Neuronal stem cell (in vitro differentiated cells): ENCODE measurements at regions not wholly inside any gene's neighbourhood (a gene's known extent, or its start where the extent isn't known, plus 50 kb on each side); places are given as distances from the start of the nearest gene placed in this dataset.

ENCODE experiments used
- DNase-seq: peaks from one replicate; pipeline ENCODE4 v3.0.0-alpha.2; 2013; ENCODE audit warnings: low spot score
- H2AFZ ChIP-seq: one replicate; pipeline ENCODE4 v1.6.1; 2013; ENCODE audit warnings: mild to moderate bottlenecking, low read length, inconsistent platforms
- H2AK5ac ChIP-seq: 2 replicates; pipeline ENCODE4 v1.6.1; 2013; ENCODE audit warnings: low read depth, mild to moderate bottlenecking, inconsistent platforms, low read length, moderate library complexity, mixed read lengths
- H2BK120ac ChIP-seq: 2 replicates; pipeline ENCODE4 v1.6.1; 2013; ENCODE audit warnings: low read depth, mild to moderate bottlenecking, inconsistent platforms, low read length, moderate library complexity, mixed read lengths
- H2BK12ac ChIP-seq: one replicate; pipeline ENCODE4 v1.6.1; 2013; ENCODE audit warnings: low read length, inconsistent platforms
- H2BK15ac ChIP-seq: 2 replicates; pipeline ENCODE4 v1.6.1; 2013; ENCODE audit warnings: mild to moderate bottlenecking, low read length, inconsistent platforms, mixed read lengths
- H2BK5ac ChIP-seq: one replicate; pipeline ENCODE4 v1.6.1; 2013; ENCODE audit warnings: inconsistent platforms, mild to moderate bottlenecking, low read length, moderate library complexity
- H3K14ac ChIP-seq: one replicate; pipeline ENCODE4 v1.6.1; 2013; ENCODE audit warnings: low read length, inconsistent platforms
- H3K18ac ChIP-seq: 2 replicates; pipeline ENCODE4 v1.6.1; 2013; ENCODE audit warnings: low read length, inconsistent platforms
- H3K23ac ChIP-seq: 2 replicates; pipeline ENCODE4 v1.6.1; 2013; ENCODE audit warnings: low read depth, mild to moderate bottlenecking, mixed read lengths, low read length, inconsistent platforms; ENCODE audit not compliant: poor library complexity
- H3K27ac ChIP-seq: replicated peaks from 3 replicates; pipeline ENCODE4 v1.5.1; 2013; ENCODE audit warnings: low read length, inconsistent platforms
- H3K27me3 ChIP-seq, 3 experiments: 2 replicates each; pipeline ENCODE4 v1.6.1; 2013; ENCODE audit warnings: low read length in 3 of 3, mild to moderate bottlenecking in 2 of 3, inconsistent platforms in 1 of 3, low read depth in 1 of 3, mixed read lengths in 1 of 3, moderate library complexity in 1 of 3; ENCODE audit not compliant: control insufficient read depth in 3 of 3, insufficient read depth in 3 of 3
- H3K36me3 ChIP-seq, 2 donors: replicated peaks in 1 of 2; 2 replicates each; pipeline ENCODE4 v1.6.1; 2013; ENCODE audit warnings: low read length in 2 of 2; ENCODE audit not compliant: control insufficient read depth in 2 of 2, insufficient read depth in 2 of 2
- H3K4ac ChIP-seq: 2 replicates; pipeline ENCODE4 v1.6.1; 2013; ENCODE audit warnings: inconsistent platforms, mild to moderate bottlenecking, low read length, moderate library complexity
- H3K4me1 ChIP-seq, 2 donors: 1 replicate in 1 of 2; 2 replicates in 1 of 2; pipeline ENCODE4 v1.6.1; 2013; ENCODE audit warnings: low read length in 2 of 2, low read depth in 1 of 2; ENCODE audit not compliant: control insufficient read depth in 2 of 2, insufficient read depth in 1 of 2
- H3K4me2 ChIP-seq: one replicate; pipeline ENCODE4 v1.6.1; 2013; ENCODE audit warnings: mild to moderate bottlenecking, low read length, inconsistent platforms; ENCODE audit not compliant: insufficient read depth, poor library complexity, severe bottlenecking
- H3K4me3 ChIP-seq, 2 donors: 2 replicates each; pipeline ENCODE4 v1.5.1; 2013; ENCODE audit warnings: low read length in 2 of 2, mild to moderate bottlenecking in 2 of 2, inconsistent platforms in 1 of 2, moderate library complexity in 1 of 2
- H3K79me1 ChIP-seq: one replicate; pipeline ENCODE4 v1.6.1; 2013; ENCODE audit warnings: low read depth, mild to moderate bottlenecking, inconsistent platforms, low read length, moderate library complexity
- H3K9ac ChIP-seq: one replicate; pipeline ENCODE4 v1.6.1; 2013; ENCODE audit warnings: mild to moderate bottlenecking, low read depth, low read length, inconsistent platforms; ENCODE audit not compliant: poor library complexity
- H3K9me3 ChIP-seq, 2 donors: replicated peaks in 1 of 2; 2 replicates each; pipeline versions ENCODE3 to v1.6.1; 2013; ENCODE audit warnings: low read length in 2 of 2, mild to moderate bottlenecking in 2 of 2, inconsistent platforms in 1 of 2, low read depth in 1 of 2, mixed read lengths in 1 of 2, moderate library complexity in 1 of 2; ENCODE audit not compliant: control insufficient read depth in 2 of 2, insufficient read depth in 1 of 2
- H4K8ac ChIP-seq: one replicate; pipeline ENCODE4 v1.6.1; 2013; ENCODE audit warnings: low read depth, mild to moderate bottlenecking, inconsistent platforms, low read length, moderate library complexity
- H4K91ac ChIP-seq: one replicate; pipeline ENCODE4 v1.6.1; 2013; ENCODE audit warnings: low read length, low read depth, mild to moderate bottlenecking, inconsistent platforms; ENCODE audit not compliant: poor library complexity
- WGBS, 2 donors: extraction: QIAGEN DNeasy Blood & Tissue Kit; methylation state at CpG; one replicate each; pipeline ENCODE4 v1.1.7; 2013; ENCODE audit warnings: missing lambda C conversion rate in 2 of 2, mixed read lengths in 1 of 2; ENCODE audit not compliant: insufficient read length in 2 of 2, insufficient replicate concordance in 1 of 2; ENCODE audit errors: extremely low coverage in 2 of 2; 5-methylcytosine and 5-hydroxymethylcytosine counted together

- Histone ChIP-seq H2AK5ac (no peak overlapping the region), H3K79me1 (no peaks in the 10 kb centered on the region), H3K9me3 (no peaks in the 10 kb centered on the region), H3K4me1 (no peaks in the 10 kb centered on the region), H2BK15ac (no peak overlapping the region), H4K8ac (no peak overlapping the region), H3K23ac (no peak overlapping the region), H3K27me3 (peaks cover 0 to 13% (median 0%) of the 10 kb centered on the region in 3 experiments), H3K14ac (peak overlapping the region; percentile 90), H2BK5ac (no peak overlapping the region), H2BK12ac (no peak overlapping the region), H3K4ac (no peak overlapping the region), H3K9ac (no peak overlapping the region), H4K91ac (no peak overlapping the region), H2BK120ac (no peak overlapping the region), H2AFZ (no peak overlapping the region), H3K18ac (no peak overlapping the region), H3K27ac (no peak overlapping the region), H3K4me2 (no peak overlapping the region), H3K4me3 (no peak overlapping the region), H3K36me3 (no peaks in the 10 kb centered on the region)
- no peak for DNase-seq
- no CpG with 5 or more reads among the region's 4 CpGs for WGBS, 2 donors
These were observed 69.8 kb upstream of the RUNX3 start for GRCh38 chr1:24999906-25000305.

DNA sequence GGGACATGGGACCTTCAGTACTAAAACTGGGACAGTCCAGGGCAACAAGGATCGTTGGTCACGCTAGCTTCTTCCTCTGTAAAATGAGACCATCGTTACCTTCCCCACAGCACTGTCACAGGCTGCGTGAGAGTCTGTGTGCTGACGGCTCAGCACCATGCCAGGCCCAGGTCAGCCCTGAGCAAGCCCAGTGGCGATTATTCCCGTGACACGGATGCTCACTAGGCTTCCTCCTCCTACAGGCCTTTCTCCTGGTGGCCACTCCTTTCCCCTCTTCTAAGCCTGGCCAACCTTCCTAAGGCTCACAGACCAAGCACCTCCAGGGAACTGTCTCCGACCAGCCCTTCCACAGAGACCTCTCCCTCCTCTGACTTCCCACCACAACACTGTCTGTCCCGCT is 69.3 kb upstream of the RUNX3 start:
- H4K91ac ChIP-seq = no peak overlapping the region
- H2BK12ac ChIP-seq = no peak overlapping the region
- H2BK5ac ChIP-seq = no peak overlapping the region
- no peak for DNase-seq
- no peak overlapping the region for H3K9ac ChIP-seq
- H2AFZ ChIP-seq = no peak overlapping the region
- peak overlapping the region; percentile 25 for H3K14ac ChIP-seq
- no peaks in the 10 kb centered on the region for H3K79me1 ChIP-seq
- no peak overlapping the region for H3K4me2 ChIP-seq
- no peak overlapping the region for H3K4me3 ChIP-seq
- no peak overlapping the region for H3K23ac ChIP-seq
- no CpG with 5 or more reads among the region's 10 CpGs for WGBS, 2 donors
- H3K27me3 ChIP-seq = peaks cover 0 to 8% (median 0%) of the 10 kb centered on the region in 3 experiments
- H3K27ac ChIP-seq = no peak overlapping the region
- no peaks in the 10 kb centered on the region for H3K4me1 ChIP-seq
- no peak overlapping the region for H3K4ac ChIP-seq
- no peaks in the 10 kb centered on the region for H3K9me3 ChIP-seq
- no peaks in the 10 kb centered on the region for H3K36me3 ChIP-seq
- no peak overlapping the region for H2AK5ac ChIP-seq
- no peak overlapping the region for H2BK15ac ChIP-seq
- H3K18ac ChIP-seq = no peak overlapping the region
- no peak overlapping the region for H2BK120ac ChIP-seq
- H4K8ac ChIP-seq = no peak overlapping the region

DNA sequence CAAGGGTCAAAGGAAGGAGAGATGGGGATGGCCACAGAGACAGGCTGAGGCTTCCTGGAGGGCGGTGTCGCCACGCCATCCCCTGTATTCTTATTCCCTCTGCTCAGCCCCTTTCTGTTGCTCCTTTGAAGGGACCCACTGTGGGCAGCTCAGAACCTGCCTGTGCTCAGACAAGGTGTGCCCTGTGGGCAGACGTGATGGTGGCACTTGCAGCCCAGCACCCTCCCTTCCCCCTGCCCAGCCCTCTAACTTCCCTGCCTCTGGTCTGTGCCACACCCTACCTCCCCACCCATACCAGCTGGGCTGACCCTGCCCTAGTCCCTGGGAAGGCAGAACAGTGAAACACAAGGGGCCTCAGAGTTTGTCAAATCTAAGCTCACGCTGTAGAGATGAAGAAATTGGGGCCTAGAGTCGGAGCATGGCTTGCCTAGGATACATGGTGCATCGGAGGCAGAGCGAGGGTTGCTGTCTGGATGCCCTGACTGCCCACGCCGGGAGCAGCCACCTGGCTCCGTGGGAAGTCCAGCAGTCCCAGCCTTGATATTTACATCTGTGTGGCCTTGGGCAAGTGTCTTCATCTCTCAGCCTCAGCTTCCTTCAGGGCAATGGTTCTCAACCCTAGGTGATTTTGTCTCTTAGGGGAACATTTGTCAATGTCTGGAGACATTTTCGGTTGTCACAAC is 68.6 kb upstream of the RUNX3 start:
- no peak overlapping the region for H2BK12ac ChIP-seq

DNA sequence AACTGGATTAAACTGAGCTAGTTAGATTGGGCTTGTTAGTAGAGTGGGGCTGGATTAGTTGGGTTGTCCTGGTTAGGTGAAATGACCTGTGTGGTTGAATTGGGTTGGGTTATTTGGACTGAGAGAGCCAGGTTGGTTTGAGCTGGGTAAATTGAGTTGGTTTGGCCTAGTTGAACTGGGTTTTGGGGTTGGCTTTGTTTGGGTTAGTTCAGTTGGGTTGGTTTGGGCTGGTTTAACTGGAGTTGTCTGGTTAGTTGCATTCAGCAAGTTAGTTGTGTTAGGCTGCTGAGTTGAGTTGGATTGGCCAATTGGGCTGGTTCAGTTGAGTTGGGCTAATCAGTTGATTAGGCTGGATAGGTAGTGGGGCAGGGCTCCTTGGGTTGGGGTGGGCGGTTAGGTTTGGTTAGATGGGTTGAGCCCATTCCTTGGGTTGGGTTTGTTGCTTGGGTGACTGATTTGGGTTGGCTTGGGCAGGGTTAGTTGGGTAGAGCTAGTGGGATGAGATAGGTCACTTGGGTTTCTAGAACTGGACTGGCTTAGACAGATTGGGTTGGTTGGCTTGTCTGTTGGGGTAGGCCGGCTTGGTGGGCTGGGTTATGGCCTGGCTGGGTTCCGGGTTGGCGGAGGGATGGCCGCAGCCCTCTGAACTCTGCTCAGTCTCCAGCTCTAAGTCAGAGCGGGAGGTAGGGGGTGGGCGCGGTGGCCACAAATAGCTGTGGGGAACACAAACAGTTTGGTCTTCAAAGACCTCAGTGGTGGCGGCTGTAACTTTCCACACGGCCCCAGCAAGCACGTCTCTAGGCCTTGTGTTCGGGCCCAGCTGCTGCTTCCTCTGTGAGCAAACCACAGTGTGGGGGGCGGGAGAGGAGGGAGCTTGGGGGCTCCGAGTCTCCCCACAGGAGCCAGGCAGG is 67.2 kb upstream of the RUNX3 start:
- no peak for DNase-seq
- WGBS, 2 donors = no CpG with 5 or more reads among the region's 14 CpGs
- Histone ChIP-seq H3K27ac (no peak overlapping the region), H3K4me2 (no peak overlapping the region), H3K9ac (peak overlapping the region; percentile 36), H3K18ac (peak overlapping the region; percentile 55), H3K4me3 (no peak overlapping the region), H3K23ac (no peak overlapping the region), H4K8ac (no peak overlapping the region), H3K14ac (no peak overlapping the region), H2BK120ac (peak overlapping the region; percentile 58), H3K9me3 (no peaks in the 10 kb centered on the region), H2BK5ac (peak overlapping the region; percentile 62), H2AFZ (no peak overlapping the region), H2BK15ac (no peak overlapping the region), H2BK12ac (peak overlapping the region; percentile 14), H4K91ac (peak overlapping the region; percentile 42), H3K4ac (no peak overlapping the region), H3K79me1 (no peaks in the 10 kb centered on the region), H2AK5ac (peak overlapping the region; percentile 92), H3K36me3 (no peaks in the 10 kb centered on the region), H3K4me1 (no peaks in the 10 kb centered on the region), H3K27me3 (peaks cover 0 to 15% (median 0%) of the 10 kb centered on the region in 3 experiments)

More for the DNA sequence above, 68.6 kb upstream of the RUNX3 start:
- Histone ChIP-seq H3K4me3 (no peak overlapping the region), H3K4me2 (no peak overlapping the region), H3K27ac (no peak overlapping the region), H3K9me3 (no peaks in the 10 kb centered on the region), H3K27me3 (peaks cover 0 to 6% (median 0%) of the 10 kb centered on the region in 3 experiments), H3K36me3 (no peaks in the 10 kb centered on the region), H2BK120ac (no peak overlapping the region), H3K79me1 (no peaks in the 10 kb centered on the region), H3K9ac (no peak overlapping the region), H3K23ac (no peak overlapping the region), H3K4ac (no peak overlapping the region), H3K4me1 (no peaks in the 10 kb centered on the region), H3K14ac (peak overlapping the region; percentile 10), H4K8ac (no peak overlapping the region), H2AFZ (no peak overlapping the region), H2BK15ac (no peak overlapping the region), H2AK5ac (no peak overlapping the region), H4K91ac (no peak overlapping the region), H3K18ac (no peak overlapping the region), H2BK5ac (no peak overlapping the region)
- DNase-seq = no peak
- WGBS, 2 donors = no CpG with 5 or more reads among the region's 12 CpGs
